ENCODE measurements at regions not wholly inside any gene's neighbourhood (a gene's known extent, or its start where the extent isn't known, plus 50 kb on each side); places are given as distances from the start of the nearest gene placed in this dataset.

DNA sequence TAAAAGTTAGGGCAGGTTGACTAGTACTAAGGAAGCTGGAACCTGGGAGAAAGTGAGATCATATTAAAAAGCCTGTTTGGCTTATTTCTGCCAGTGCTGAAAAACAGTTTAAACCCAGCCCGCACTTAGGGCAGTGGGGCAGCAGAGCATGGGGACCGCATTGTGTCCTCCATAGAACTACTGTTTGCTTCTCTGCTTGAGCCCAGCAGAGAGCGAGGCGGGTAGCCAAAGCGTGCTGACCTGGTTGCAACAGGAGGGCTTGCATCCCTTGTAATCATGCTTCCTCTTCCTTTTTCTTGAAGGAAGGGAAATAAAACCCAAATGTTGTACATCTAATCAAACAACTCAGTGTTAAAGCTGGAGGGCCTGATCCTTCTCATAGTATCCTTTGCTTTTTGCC lies 82.5 kb upstream of the HOXC13 start:
- Histone ChIP-seq H3K4me1 (ENCODE audit: low read depth) (no peaks in the 10 kb centered on the region), H3K9me3 (no peaks in the 10 kb centered on the region), H3K36me3 (ENCODE audit: low read depth) (no peaks in the 10 kb centered on the region), H3K4me3 (no peak overlapping the region)
- intact Hi-C loops (cut with DNase I, micrococcal nuclease) = no loop called here
- ATAC-seq = no peak
- TF ChIP-seq, protein P1, sequence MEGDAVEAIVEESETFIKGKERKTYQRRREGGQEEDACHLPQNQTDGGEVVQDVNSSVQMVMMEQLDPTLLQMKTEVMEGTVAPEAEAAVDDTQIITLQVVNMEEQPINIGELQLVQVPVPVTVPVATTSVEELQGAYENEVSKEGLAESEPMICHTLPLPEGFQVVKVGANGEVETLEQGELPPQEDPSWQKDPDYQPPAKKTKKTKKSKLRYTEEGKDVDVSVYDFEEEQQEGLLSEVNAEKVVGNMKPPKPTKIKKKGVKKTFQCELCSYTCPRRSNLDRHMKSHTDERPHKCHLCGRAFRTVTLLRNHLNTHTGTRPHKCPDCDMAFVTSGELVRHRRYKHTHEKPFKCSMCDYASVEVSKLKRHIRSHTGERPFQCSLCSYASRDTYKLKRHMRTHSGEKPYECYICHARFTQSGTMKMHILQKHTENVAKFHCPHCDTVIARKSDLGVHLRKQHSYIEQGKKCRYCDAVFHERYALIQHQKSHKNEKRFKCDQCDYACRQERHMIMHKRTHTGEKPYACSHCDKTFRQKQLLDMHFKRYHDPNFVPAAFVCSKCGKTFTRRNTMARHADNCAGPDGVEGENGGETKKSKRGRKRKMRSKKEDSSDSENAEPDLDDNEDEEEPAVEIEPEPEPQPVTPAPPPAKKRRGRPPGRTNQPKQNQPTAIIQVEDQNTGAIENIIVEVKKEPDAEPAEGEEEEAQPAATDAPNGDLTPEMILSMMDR (IDR thresholded peaks at IDR 0.05) = no peak
- DNase-seq = no peak

DNA sequence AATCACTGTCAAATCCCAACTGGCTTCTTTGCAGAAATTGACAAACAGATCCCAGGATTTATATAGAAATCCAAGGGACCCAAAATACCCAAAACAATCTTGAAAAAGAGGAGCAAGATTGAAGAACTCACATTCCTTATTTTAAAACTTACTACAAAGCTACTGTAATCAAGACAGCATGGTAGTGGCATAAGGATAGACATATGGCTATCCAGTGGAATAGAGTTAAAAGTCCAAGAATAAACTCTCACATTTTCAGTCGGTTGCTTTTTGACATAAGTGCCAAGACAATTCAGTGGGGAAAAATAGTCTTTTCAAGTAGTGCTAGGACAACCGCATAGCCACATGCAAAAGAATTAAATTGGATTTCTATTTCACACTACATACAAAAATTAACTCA lies 81.0 kb upstream of the HOXC13 start:
- Histone ChIP-seq H3K4me3 (no peak overlapping the region), H3K9me3 (no peaks in the 10 kb centered on the region), H3K36me3 (ENCODE audit: low read depth) (no peaks in the 10 kb centered on the region), H3K4me1 (ENCODE audit: low read depth) (no peaks in the 10 kb centered on the region)
- intact Hi-C loops (cut with DNase I, micrococcal nuclease) = no loop called here
- TF ChIP-seq, protein P1 (IDR thresholded peaks at IDR 0.05) = no peak
- DNase-seq = no peak
- ATAC-seq = no peak

DNA sequence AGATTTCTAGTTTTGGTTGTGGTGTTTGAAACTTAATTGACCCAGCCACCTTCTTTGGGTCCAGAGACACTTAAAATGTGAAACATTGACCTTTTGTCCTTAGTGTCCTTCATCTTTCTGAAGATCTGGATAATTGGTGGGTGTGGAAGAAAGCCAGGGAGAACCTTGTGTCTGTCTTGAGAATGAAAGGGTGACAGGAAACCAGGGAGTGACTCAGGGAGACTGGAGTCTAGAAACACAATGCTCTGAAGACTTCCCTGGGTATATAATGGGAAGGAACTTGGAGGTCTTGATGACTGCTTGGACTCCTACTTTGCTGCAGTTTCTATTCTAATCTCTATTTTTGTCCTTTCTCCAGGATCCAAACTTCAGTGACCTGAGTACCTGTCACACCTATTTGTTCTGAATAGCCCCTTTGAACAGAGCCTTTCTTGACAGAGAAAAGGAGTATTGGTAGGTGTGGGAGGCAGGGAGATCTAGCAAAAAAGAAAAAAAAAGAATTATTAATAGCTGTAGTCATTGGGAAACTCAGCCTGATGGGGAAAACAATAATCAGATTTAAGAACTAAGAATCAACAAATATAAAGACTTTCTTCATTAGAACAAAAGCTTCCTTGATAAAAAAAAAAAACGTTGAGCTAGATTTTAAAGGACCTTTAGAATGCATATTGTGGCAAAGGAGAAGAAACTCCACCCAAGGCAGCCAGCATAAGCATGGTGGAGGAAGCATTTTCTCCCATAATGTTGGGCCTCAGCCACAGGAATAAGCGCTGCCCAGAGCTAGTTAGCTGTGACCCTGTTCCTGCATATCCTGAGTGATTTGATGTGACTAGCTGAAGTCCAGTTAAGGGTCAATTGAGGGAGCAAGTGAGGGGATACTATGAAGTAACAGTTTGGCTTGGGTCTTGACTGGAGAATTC lies 77.9 kb upstream of the HOXC13 start:
- TF ChIP-seq, protein P1 (IDR thresholded peaks at IDR 0.05) = no peak
- no peak for ATAC-seq
- H3K36me3 ChIP-seq (ENCODE audit: low read depth) = no peaks in the 10 kb centered on the region
- H3K4me3 ChIP-seq = no peak overlapping the region
- intact Hi-C loops (cut with DNase I, micrococcal nuclease) = no loop called here
- no peak for DNase-seq
- H3K9me3 ChIP-seq = no peaks in the 10 kb centered on the region
- H3K4me1 ChIP-seq (ENCODE audit: low read depth) = no peaks in the 10 kb centered on the region

DNA sequence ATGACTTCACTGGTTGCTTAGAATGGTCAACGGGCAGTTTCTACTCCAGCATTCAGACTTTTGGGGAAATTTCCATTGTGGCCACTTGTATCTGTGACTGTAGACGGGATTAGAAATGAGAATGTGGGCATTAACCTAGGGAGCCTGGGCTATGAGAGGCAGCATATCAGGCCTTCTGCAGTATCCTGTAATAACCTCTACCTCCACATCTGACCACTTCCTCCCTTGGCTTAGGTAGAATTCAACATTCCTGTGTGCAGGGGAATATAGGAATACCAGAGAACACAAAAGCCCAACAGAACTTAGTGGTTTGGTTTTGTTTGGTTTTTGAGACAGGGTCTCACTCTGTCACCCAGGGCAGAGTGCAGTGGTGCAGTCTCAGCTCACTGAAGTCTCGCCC lies 76.4 kb upstream of the HOXC13 start:
- intact Hi-C loops (cut with DNase I, micrococcal nuclease) = no loop called here
- H3K36me3 ChIP-seq (ENCODE audit: low read depth) = no peaks in the 10 kb centered on the region
- no peak for DNase-seq
- no peak for ATAC-seq
- H3K4me1 ChIP-seq (ENCODE audit: low read depth) = no peaks in the 10 kb centered on the region
- TF ChIP-seq, protein P1 (IDR thresholded peaks at IDR 0.05) = no peak
- H3K4me3 ChIP-seq = no peak overlapping the region
- no peaks in the 10 kb centered on the region for H3K9me3 ChIP-seq

DNA sequence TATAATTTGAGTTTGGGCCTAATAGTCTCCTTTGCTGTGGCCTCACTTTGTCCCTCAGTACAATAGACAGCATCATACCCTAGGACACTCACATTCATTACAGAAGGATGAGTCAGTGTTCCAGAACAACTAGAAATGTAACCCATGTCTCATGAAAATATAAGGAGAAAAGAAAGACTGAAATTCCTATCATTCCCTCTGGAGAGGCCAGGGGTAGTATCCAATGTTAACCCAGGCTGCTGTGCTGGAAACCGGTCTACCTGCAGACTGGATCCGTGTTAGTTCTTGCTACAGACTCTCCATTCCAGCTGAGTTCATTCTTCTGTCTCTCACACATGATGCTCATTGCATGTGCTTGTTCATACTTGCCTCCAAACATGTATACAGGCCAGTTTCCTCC lies 75.8 kb upstream of the HOXC13 start:
- no peak for DNase-seq
- no peak for ATAC-seq
- H3K9me3 ChIP-seq = no peaks in the 10 kb centered on the region
- H3K36me3 ChIP-seq (ENCODE audit: low read depth) = no peaks in the 10 kb centered on the region
- TF ChIP-seq, protein P1 (IDR thresholded peaks at IDR 0.05) = no peak
- intact Hi-C loops (cut with DNase I, micrococcal nuclease) = no loop called here
- no peaks in the 10 kb centered on the region for H3K4me1 ChIP-seq (ENCODE audit: low read depth)
- no peak overlapping the region for H3K4me3 ChIP-seq

Data from mucosa of descending colon (tissue), 3 donors.